OCI-LY3 (cell line): ENCODE measurements at regions not wholly inside any gene's neighbourhood (a gene's known extent, or its start where the extent isn't known, plus 50 kb on each side); places are given as distances from the start of the nearest gene placed in this dataset.

Source experiments
- H2AFZ ChIP-seq: fragments of 200-600, 300-600 bp; shearing (Covaris generic); 2 replicates; pipeline ENCODE4 v1.6.0; 2014; ENCODE audit warnings: antibody characterized with exemption, low read depth, low read length
- H3K27ac ChIP-seq: fragments of 200-600, 300-600 bp; sonication (generic); 2 replicates; pipeline ENCODE4 v1.5.1; 2014; ENCODE audit warnings: mild to moderate bottlenecking, low read length, moderate library complexity, mixed read lengths
- H3K27me3 ChIP-seq: fragments of 200-600, 300-600 bp; sonication (generic); 2 replicates; pipeline ENCODE4 v1.6.1; 2014; ENCODE audit warnings: low read depth, low read length, mixed read lengths
- H3K36me3 ChIP-seq: fragments of 200-600, 300-600 bp; sonication (generic); replicated peaks from 2 replicates; pipeline ENCODE3; 2014; ENCODE audit warnings: low read depth, low read length, mixed read lengths
- H3K4me1 ChIP-seq: fragments of 300-600, 200-600 bp; sonication (generic); 2 replicates; pipeline ENCODE4 v1.6.1; 2014; ENCODE audit warnings: low read length, mixed read lengths
- H3K4me2 ChIP-seq: fragments of 200-600, 300-600 bp; sonication (generic); 2 replicates; pipeline ENCODE4 v1.6.1; 2014; ENCODE audit warnings: low read length, mixed read lengths
- H3K4me3 ChIP-seq: fragments of 300-600, 200-600 bp; sonication (generic); 2 replicates; pipeline ENCODE4 v1.5.1; 2014; ENCODE audit warnings: antibody characterized with exemption, mild to moderate bottlenecking, low read length, moderate library complexity
- H3K79me2 ChIP-seq: fragments of 300-600, 200-600 bp; shearing (Covaris generic); 2 replicates; pipeline ENCODE4 v1.6.1; 2014; ENCODE audit warnings: mild to moderate bottlenecking, low read length, mixed read lengths
- H3K9ac ChIP-seq: fragments of 300-600, 200-600 bp; shearing (Covaris generic); 2 replicates; pipeline ENCODE4 v1.6.0; 2014; ENCODE audit warnings: mild to moderate bottlenecking, low read length, moderate library complexity
- H3K9me3 ChIP-seq: fragments of 200-600, 300-600 bp; shearing (Covaris generic); 2 replicates; pipeline ENCODE4 v1.6.1; 2014; ENCODE audit warnings: low read length, mixed read lengths; ENCODE audit not compliant: insufficient read depth
- H4K20me1 ChIP-seq: fragments of 200-600, 300-600 bp; sonication (generic); 2 replicates; pipeline ENCODE4 v1.6.1; 2016; ENCODE audit warnings: low read length, mixed read lengths; ENCODE audit not compliant: insufficient read depth
- CTCF ChIP-seq: fragments of 200-600, 300-600 bp; sonication (generic); IDR thresholded peaks from 2 replicates; pipeline ENCODE4 v1.5.1; 2014; ENCODE audit warnings: antibody characterized with exemption, low read length, low read depth
- EZH2phosphoT487 ChIP-seq: fragments of 200-600 bp; shearing (Covaris generic); IDR thresholded peaks from 2 replicates; pipeline ENCODE4 v1.6.1; 2018; ENCODE audit warnings: antibody characterized with exemption, mixed run types, low read depth

GRCh38 chr2:116042530-116042929 is 1600.1 kb downstream of the DPP10 start:
- Histone ChIP-seq H3K4me3 (no peak overlapping the region), H3K4me1 (no peaks in the 10 kb centered on the region), H3K9me3 (no peaks in the 10 kb centered on the region), H3K27me3 (no peaks in the 10 kb centered on the region), H4K20me1 (no peaks in the 10 kb centered on the region), H3K79me2 (no peaks in the 10 kb centered on the region), H3K4me2 (no peak overlapping the region), H3K36me3 (no peaks in the 10 kb centered on the region), H3K27ac (no peak overlapping the region), H2AFZ (no peak overlapping the region), H3K9ac (no peak overlapping the region)
- TF ChIP-seq EZH2phosphoT487 (no peak), CTCF (no peak)

- Histone ChIP-seq H3K9ac (no peak overlapping the region), H3K79me2 (no peaks in the 10 kb centered on the region), H2AFZ (no peak overlapping the region), H3K4me1 (no peaks in the 10 kb centered on the region; the same call in 1 of the 2 replicates), H3K27ac (no peak overlapping the region), H3K27me3 (no peaks in the 10 kb centered on the region), H4K20me1 (no peaks in the 10 kb centered on the region), H3K36me3 (no peaks in the 10 kb centered on the region), H3K9me3 (no peaks in the 10 kb centered on the region), H3K4me2 (no peak overlapping the region), H3K4me3 (no peak overlapping the region)
- TF ChIP-seq EZH2phosphoT487 = no peak
- TF ChIP-seq CTCF = no peak
Observed at GRCh38 chr2:116057538-116057937, 1615.1 kb downstream of the DPP10 start.

- Histone ChIP-seq H3K36me3 (no peaks in the 10 kb centered on the region), H3K4me3 (peak overlapping the region; percentile 32), H3K9me3 (no peaks in the 10 kb centered on the region), H3K4me2 (peak overlapping the region; percentile 57), H3K79me2 (no peaks in the 10 kb centered on the region), H4K20me1 (no peaks in the 10 kb centered on the region), H3K9ac (no peak overlapping the region), H3K4me1 (no peaks in the 10 kb centered on the region; the same call in 1 of the 2 replicates), H3K27ac (no peak overlapping the region), H2AFZ (peak overlapping the region; percentile 81), H3K27me3 (no peaks in the 10 kb centered on the region)
- TF ChIP-seq EZH2phosphoT487 (no peak), CTCF (no peak)
Observed at GRCh38 chr2:116061023-116061422, 1618.6 kb downstream of the DPP10 start.

GRCh38 chr2:116073731-116074130 is 1631.3 kb downstream of the DPP10 start:
- H3K9ac ChIP-seq = no peak overlapping the region
- H3K36me3 ChIP-seq = no peaks in the 10 kb centered on the region
- no peaks in the 10 kb centered on the region for H3K27me3 ChIP-seq
- H3K79me2 ChIP-seq = no peaks in the 10 kb centered on the region
- H4K20me1 ChIP-seq = no peaks in the 10 kb centered on the region
- H3K4me1 ChIP-seq = no peaks in the 10 kb centered on the region
- TF ChIP-seq EZH2phosphoT487 (no peak), CTCF (no peak)
- no peak overlapping the region for H3K4me3 ChIP-seq
- no peak overlapping the region for H3K27ac ChIP-seq
- no peaks in the 10 kb centered on the region for H3K9me3 ChIP-seq
- H3K4me2 ChIP-seq = no peak overlapping the region
- no peak overlapping the region for H2AFZ ChIP-seq
